Bronchial epithelial cell (primary cell): ENCODE measurements at regions not wholly inside any gene's neighbourhood (a gene's known extent, or its start where the extent isn't known, plus 50 kb on each side); places are given as distances from the start of the nearest gene placed in this dataset.
A peak's percentile ranks its signal among the peaks of the same experiment; 100 is the strongest.

ENCODE experiments used
- DNase-seq: peaks from one replicate; pipeline ENCODE4 v3.0.0-alpha.2; 2010; ENCODE audit warnings: low read depth
- FAIRE-seq: peaks from 2 replicates; lab custom pipeline; 2011; peaks lifted over from hg19 to GRCh38; lab: Jason Lieb, UNC
- H3K27me3 ChIP-seq: 2 replicates; pipeline ENCODE4 v1.5.1; 2011; ENCODE audit warnings: low read length; ENCODE audit not compliant: control insufficient read depth, insufficient read depth
- H3K36me3 ChIP-seq: 2 replicates; pipeline ENCODE4 v1.5.1; 2011; ENCODE audit warnings: low read length; ENCODE audit not compliant: control insufficient read depth, insufficient read depth
- H3K4me3 ChIP-seq: 2 replicates; pipeline ENCODE4 v1.5.1; 2011; ENCODE audit warnings: mild to moderate bottlenecking, low read depth, low read length, control low read depth
- CTCF ChIP-seq: IDR thresholded peaks from 2 replicates; pipeline ENCODE4 v1.5.1; 2011; ENCODE audit warnings: mild to moderate bottlenecking, moderate library complexity, low read length, control low read depth, inconsistent platforms; ENCODE audit not compliant: insufficient read depth, severe bottlenecking

- no peak for FAIRE-seq
- H3K36me3 ChIP-seq: no peaks in the 10 kb centered on the region
- TF ChIP-seq CTCF: no peak
- H3K4me3 ChIP-seq: no peak overlapping the region
- no peak for DNase-seq
- H3K27me3 ChIP-seq: no peaks in the 10 kb centered on the region
Measured at GRCh38 chr14:34174973-34175372, 224.1 kb upstream of the EGLN3 start.

- H3K4me3 ChIP-seq: no peak overlapping the region
- FAIRE-seq (no peak), DNase-seq (no peak)
- H3K27me3 ChIP-seq: no peaks in the 10 kb centered on the region
- TF ChIP-seq CTCF: no peak
- H3K36me3 ChIP-seq: no peaks in the 10 kb centered on the region
Measured at GRCh38 chr14:34173916-34174315, 223.0 kb upstream of the EGLN3 start.

- H3K36me3 ChIP-seq: no peaks in the 10 kb centered on the region
- H3K4me3 ChIP-seq: no peak overlapping the region
- DNase-seq (no peak), FAIRE-seq (no peak)
- no peak for TF ChIP-seq CTCF
- H3K27me3 ChIP-seq: no peaks in the 10 kb centered on the region
Measured at GRCh38 chr14:34172550-34173368, 221.9 kb upstream of the EGLN3 start.

- FAIRE-seq: no peak
- DNase-seq: no peak
- no peaks in the 10 kb centered on the region for H3K27me3 ChIP-seq
- no peak overlapping the region for H3K4me3 ChIP-seq
- no peak for TF ChIP-seq CTCF
- H3K36me3 ChIP-seq: no peaks in the 10 kb centered on the region
Measured at GRCh38 chr14:34172173-34172451, 221.2 kb upstream of the EGLN3 start.

GRCh38 chr14:34171431-34172172 lies 220.7 kb upstream of the EGLN3 start:
- no peak overlapping the region for H3K4me3 ChIP-seq
- FAIRE-seq (peak; percentile 81), DNase-seq (no peak)
- TF ChIP-seq CTCF: no peak
- no peaks in the 10 kb centered on the region for H3K27me3 ChIP-seq
- H3K36me3 ChIP-seq: no peaks in the 10 kb centered on the region

GRCh38 chr14:34170882-34171281 lies 220.0 kb upstream of the EGLN3 start:
- FAIRE-seq: no peak
- H3K27me3 ChIP-seq: no peaks in the 10 kb centered on the region
- no peaks in the 10 kb centered on the region for H3K36me3 ChIP-seq
- TF ChIP-seq CTCF: no peak
- H3K4me3 ChIP-seq: no peak overlapping the region
- no peak for DNase-seq
